ENCODE measurements at regions not wholly inside any gene's neighbourhood (a gene's known extent, or its start where the extent isn't known, plus 50 kb on each side); places are given as distances from the start of the nearest gene placed in this dataset.

GRCh38 chr3:159843840-159844730 lies 144.6 kb upstream of the IL12A start:
- Mint-ChIP-seq H3K36me3 (peaks cover 7% of the 10 kb centered on the region), H3K27ac (no peak overlapping the region), H3K27me3 (no peaks in the 10 kb centered on the region), H3K4me1 (ENCODE audit: unreplicated experiment) (peaks cover 52% of the 10 kb centered on the region), H3K9me3 (no peaks in the 10 kb centered on the region), H3K4me3 (peak overlapping the region; percentile 41)
- no peak for TF ChIP-seq CTCF (conservative IDR thresholded peaks at IDR 0.05)
- DNase-seq (ENCODE audit: extremely low spot score, unreplicated experiment) = no peak

DNA sequence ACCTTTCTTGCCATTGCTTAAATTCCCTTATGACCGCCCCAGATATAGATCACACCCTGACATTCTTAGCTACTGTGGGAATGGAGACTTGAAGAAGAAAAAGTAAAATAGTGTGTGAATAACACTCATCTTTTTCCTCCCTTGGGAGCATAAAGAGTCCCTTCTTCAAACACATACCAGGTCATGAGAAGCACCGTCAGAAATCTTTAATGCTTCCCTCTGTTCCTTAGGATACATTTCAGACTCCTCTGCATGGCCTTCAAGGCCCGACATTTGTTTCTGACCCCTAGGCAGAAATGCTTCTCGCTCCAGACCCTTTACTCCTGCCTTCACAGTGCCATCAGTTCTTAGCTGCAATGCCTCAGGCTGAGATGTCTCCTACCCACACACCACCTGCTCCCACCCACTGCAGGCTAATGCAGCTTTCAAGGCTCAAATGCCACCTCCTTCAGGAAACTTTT lies 143.8 kb upstream of the IL12A start:
- peaks cover 7% of the 10 kb centered on the region for H3K36me3 Mint-ChIP-seq
- no peak for TF ChIP-seq CTCF (conservative IDR thresholded peaks at IDR 0.05)
- no peaks in the 10 kb centered on the region for H3K27me3 Mint-ChIP-seq
- no peak overlapping the region for H3K4me3 Mint-ChIP-seq
- H3K27ac Mint-ChIP-seq = no peak overlapping the region
- peaks cover 49% of the 10 kb centered on the region for H3K4me1 Mint-ChIP-seq (ENCODE audit: unreplicated experiment)
- DNase-seq (ENCODE audit: extremely low spot score, unreplicated experiment) = no peak
- H3K9me3 Mint-ChIP-seq = no peaks in the 10 kb centered on the region

DNA sequence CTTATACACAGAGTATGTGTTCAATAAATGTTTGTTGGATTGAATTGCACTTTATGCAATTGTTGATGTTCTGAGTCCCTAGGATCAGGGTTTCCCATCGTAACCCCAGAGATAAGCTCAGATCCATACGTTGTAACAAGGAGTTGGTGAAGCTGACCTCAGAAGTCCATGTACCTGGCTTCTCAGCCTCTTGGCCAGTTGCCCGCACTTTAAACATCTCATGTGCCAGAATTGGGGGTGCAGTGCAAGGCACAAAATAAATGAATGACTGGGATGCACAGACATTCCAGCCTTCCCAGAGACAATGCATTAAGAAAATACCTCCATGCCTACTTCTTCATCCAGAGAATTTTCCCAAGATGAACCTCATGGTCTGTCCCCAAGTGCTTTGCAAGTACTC lies 142.9 kb upstream of the IL12A start:
- peaks cover 7% of the 10 kb centered on the region for H3K36me3 Mint-ChIP-seq
- DNase-seq (ENCODE audit: extremely low spot score, unreplicated experiment) = no peak
- H3K27me3 Mint-ChIP-seq = no peaks in the 10 kb centered on the region
- no peak overlapping the region for H3K27ac Mint-ChIP-seq
- H3K9me3 Mint-ChIP-seq = no peaks in the 10 kb centered on the region
- H3K4me1 Mint-ChIP-seq (ENCODE audit: unreplicated experiment) = peaks cover 44% of the 10 kb centered on the region
- no peak overlapping the region for H3K4me3 Mint-ChIP-seq
- no peak for TF ChIP-seq CTCF (conservative IDR thresholded peaks at IDR 0.05)

DNA sequence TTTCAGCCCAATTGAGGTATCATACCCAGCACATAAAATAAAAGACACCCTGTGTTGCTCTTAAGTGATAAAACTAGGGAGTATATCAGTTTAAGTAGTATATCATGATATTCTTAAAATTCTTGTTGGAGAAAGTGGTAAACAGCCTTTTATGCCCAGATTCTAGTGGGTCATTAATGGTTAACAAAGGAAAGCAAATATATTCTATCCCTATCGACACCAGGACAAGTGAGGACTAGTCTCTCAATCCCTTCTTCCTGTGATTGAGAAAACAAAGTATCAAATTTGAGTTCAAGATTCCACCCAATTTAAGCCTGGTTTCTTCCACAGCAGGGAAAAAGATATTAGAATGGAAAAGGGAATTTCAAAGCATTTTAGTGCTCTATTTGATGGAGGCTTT lies 142.4 kb upstream of the IL12A start:
- Mint-ChIP-seq H3K27me3 (no peaks in the 10 kb centered on the region), H3K4me3 (no peak overlapping the region), H3K9me3 (no peaks in the 10 kb centered on the region), H3K27ac (no peak overlapping the region), H3K4me1 (ENCODE audit: unreplicated experiment) (peaks cover 44% of the 10 kb centered on the region), H3K36me3 (peaks cover 7% of the 10 kb centered on the region)
- no peak for DNase-seq (ENCODE audit: extremely low spot score, unreplicated experiment)
- no peak for TF ChIP-seq CTCF (conservative IDR thresholded peaks at IDR 0.05)

- H3K9me3 Mint-ChIP-seq = no peaks in the 10 kb centered on the region
- H3K4me1 Mint-ChIP-seq (ENCODE audit: unreplicated experiment) = peaks cover 60% of the 10 kb centered on the region
- no peak overlapping the region for H3K4me3 Mint-ChIP-seq
- no peak overlapping the region for H3K27ac Mint-ChIP-seq
- TF ChIP-seq CTCF (conservative IDR thresholded peaks at IDR 0.05) = no peak
- DNase-seq (ENCODE audit: extremely low spot score, unreplicated experiment) = no peak
- H3K36me3 Mint-ChIP-seq = peaks cover 7% of the 10 kb centered on the region
- H3K27me3 Mint-ChIP-seq = no peaks in the 10 kb centered on the region
Measured at GRCh38 chr3:159848348-159849118, 140.1 kb upstream of the IL12A start.
